Activated naive CD4-positive, alpha-beta T cell treated with anti-CD3 and anti-CD28 coated beads for 36 hours (primary cell): ENCODE measurements at regions not wholly inside any gene's neighbourhood (a gene's known extent, or its start where the extent isn't known, plus 50 kb on each side); places are given as distances from the start of the nearest gene placed in this dataset.

Experiments used
- CTCF ChIA-PET: fragments of 350-600 bp; sonication (Branson Sonifier 250); formaldehyde crosslinking; loops from one replicate; lab custom pipeline; 2021; ENCODE audit warnings: antibody characterized with exemption; lab: Charles Lee
- DNase-seq: peaks from one replicate; pipeline ENCODE4 v3.0.0-alpha.2; 2020
- H3K27ac Mint-ChIP-seq: one replicate; pipeline ENCODE4 v1.8.0; 2021; ENCODE audit warnings: mild to moderate bottlenecking, mixed read lengths
- H3K27me3 Mint-ChIP-seq: one replicate; pipeline ENCODE4 v1.8.0; 2021; ENCODE audit warnings: low read depth, mixed read lengths
- H3K36me3 Mint-ChIP-seq: one replicate; pipeline ENCODE4 v1.8.0; 2021; ENCODE audit warnings: low read depth, mixed read lengths
- H3K4me1 Mint-ChIP-seq: one replicate; pipeline ENCODE4 v1.8.0; 2021; ENCODE audit warnings: low read depth, mixed read lengths
- H3K4me3 Mint-ChIP-seq: one replicate; pipeline ENCODE4 v1.8.0; 2021; ENCODE audit warnings: mild to moderate bottlenecking, moderate library complexity, mixed read lengths
- H3K9me3 Mint-ChIP-seq: one replicate; pipeline ENCODE4 v1.8.0; 2021; ENCODE audit warnings: mixed read lengths
- intact Hi-C: fragments of 100-400 bp; cut with micrococcal nuclease; formaldehyde crosslinking; loops from one replicate; pipeline ENCODE4 v1.15.1; 2023

- Mint-ChIP-seq H3K9me3 (peaks cover 10% of the 10 kb centered on the region), H3K27ac (no peak overlapping the region), H3K36me3 (no peaks in the 10 kb centered on the region), H3K27me3 (no peaks in the 10 kb centered on the region), H3K4me3 (no peak overlapping the region), H3K4me1 (no peaks in the 10 kb centered on the region)
- intact Hi-C loops = no loop called here
- CTCF ChIA-PET = no interaction called here
- no peak for DNase-seq
These were observed 105.6 kb upstream of the PTPRT start for GRCh38 chr20:43295263-43295662.

GRCh38 chr20:43294031-43294430 is 104.3 kb upstream of the PTPRT start:
- Mint-ChIP-seq H3K27ac (no peak overlapping the region), H3K4me1 (no peaks in the 10 kb centered on the region), H3K9me3 (peaks cover 10% of the 10 kb centered on the region), H3K4me3 (no peak overlapping the region), H3K36me3 (no peaks in the 10 kb centered on the region), H3K27me3 (peaks cover 3% of the 10 kb centered on the region)
- CTCF ChIA-PET = interaction anchor here (0.9 kb wide), 1 partner anchor 115 kb away, joined by 4 read pairs; no protein-coding TSS in a partner anchor
- DNase-seq = no peak
- intact Hi-C loops = no loop called here

- Mint-ChIP-seq H3K27ac (no peak overlapping the region), H3K9me3 (peaks cover 10% of the 10 kb centered on the region), H3K27me3 (peaks cover 3% of the 10 kb centered on the region), H3K36me3 (no peaks in the 10 kb centered on the region), H3K4me3 (no peak overlapping the region), H3K4me1 (no peaks in the 10 kb centered on the region)
- DNase-seq = no peak
- CTCF ChIA-PET = no interaction called here
- intact Hi-C loops = no loop called here
These were observed 103.5 kb upstream of the PTPRT start for GRCh38 chr20:43293068-43293786.

- DNase-seq = no peak
- H3K9me3 Mint-ChIP-seq = peaks cover 10% of the 10 kb centered on the region
- H3K4me3 Mint-ChIP-seq = no peak overlapping the region
- intact Hi-C loops = no loop called here
- no peaks in the 10 kb centered on the region for H3K36me3 Mint-ChIP-seq
- CTCF ChIA-PET = no interaction called here
- peaks cover 3% of the 10 kb centered on the region for H3K27me3 Mint-ChIP-seq
- H3K4me1 Mint-ChIP-seq = no peaks in the 10 kb centered on the region
- no peak overlapping the region for H3K27ac Mint-ChIP-seq
These were observed 102.5 kb upstream of the PTPRT start for GRCh38 chr20:43292222-43292621.

GRCh38 chr20:43287637-43288036 is 97.9 kb upstream of the PTPRT start:
- H3K4me1 Mint-ChIP-seq = no peaks in the 10 kb centered on the region
- H3K36me3 Mint-ChIP-seq = no peaks in the 10 kb centered on the region
- CTCF ChIA-PET = no interaction called here
- no peaks in the 10 kb centered on the region for H3K9me3 Mint-ChIP-seq
- no peak overlapping the region for H3K27ac Mint-ChIP-seq
- peaks cover 17% of the 10 kb centered on the region for H3K27me3 Mint-ChIP-seq
- DNase-seq = no peak
- no peak overlapping the region for H3K4me3 Mint-ChIP-seq
- intact Hi-C loops = no loop called here

- H3K4me1 Mint-ChIP-seq = no peaks in the 10 kb centered on the region
- no peak for DNase-seq
These were observed 95.5 kb upstream of the PTPRT start for GRCh38 chr20:43285170-43285569.

GRCh38 chr20:43284486-43284885 is 94.8 kb upstream of the PTPRT start:
- Mint-ChIP-seq H3K36me3 (no peaks in the 10 kb centered on the region), H3K9me3 (no peaks in the 10 kb centered on the region), H3K27ac (no peak overlapping the region), H3K4me1 (no peaks in the 10 kb centered on the region), H3K4me3 (no peak overlapping the region), H3K27me3 (peaks cover 36% of the 10 kb centered on the region)
- DNase-seq = no peak
- CTCF ChIA-PET = no interaction called here
- intact Hi-C loops = no loop called here

More at GRCh38 chr20:43285170-43285569, 95.5 kb upstream of the PTPRT start:
- Mint-ChIP-seq H3K36me3 (no peaks in the 10 kb centered on the region), H3K27me3 (peaks cover 32% of the 10 kb centered on the region), H3K4me3 (no peak overlapping the region), H3K27ac (no peak overlapping the region), H3K9me3 (no peaks in the 10 kb centered on the region)
- CTCF ChIA-PET = no interaction called here
- intact Hi-C loops = no loop called here

GRCh38 chr20:43283126-43283525 is 93.4 kb upstream of the PTPRT start:
- no peak overlapping the region for H3K4me3 Mint-ChIP-seq
- H3K27me3 Mint-ChIP-seq = peaks cover 38% of the 10 kb centered on the region
- no peak overlapping the region for H3K27ac Mint-ChIP-seq
- CTCF ChIA-PET = interaction anchor here (0.6 kb wide), 1 partner anchor 1494 kb away, joined by 3 read pairs; no protein-coding TSS in a partner anchor
- no peaks in the 10 kb centered on the region for H3K36me3 Mint-ChIP-seq
- DNase-seq = no peak
- H3K9me3 Mint-ChIP-seq = peaks cover 2% of the 10 kb centered on the region
- no peaks in the 10 kb centered on the region for H3K4me1 Mint-ChIP-seq
- intact Hi-C loops = no loop called here

- Mint-ChIP-seq H3K4me1 (no peaks in the 10 kb centered on the region), H3K27ac (no peak overlapping the region), H3K9me3 (no peaks in the 10 kb centered on the region), H3K4me3 (no peak overlapping the region), H3K27me3 (peaks cover 12% of the 10 kb centered on the region), H3K36me3 (no peaks in the 10 kb centered on the region)
- DNase-seq = no peak
- intact Hi-C loops = no loop called here
- CTCF ChIA-PET = no interaction called here
These were observed 82.3 kb upstream of the PTPRT start for GRCh38 chr20:43271980-43272379.

GRCh38 chr20:43265449-43265848 is 75.7 kb upstream of the PTPRT start:
- Mint-ChIP-seq H3K4me3 (no peak overlapping the region), H3K4me1 (no peaks in the 10 kb centered on the region), H3K27ac (no peak overlapping the region), H3K27me3 (peaks cover 9% of the 10 kb centered on the region), H3K9me3 (no peaks in the 10 kb centered on the region), H3K36me3 (no peaks in the 10 kb centered on the region)
- no peak for DNase-seq
- intact Hi-C loops = no loop called here
- CTCF ChIA-PET = no interaction called here

GRCh38 chr20:43263226-43263625 is 73.5 kb upstream of the PTPRT start:
- Mint-ChIP-seq H3K27ac (no peak overlapping the region), H3K9me3 (no peaks in the 10 kb centered on the region), H3K4me1 (no peaks in the 10 kb centered on the region), H3K27me3 (peaks cover 8% of the 10 kb centered on the region), H3K4me3 (no peak overlapping the region), H3K36me3 (no peaks in the 10 kb centered on the region)
- CTCF ChIA-PET = no interaction called here
- intact Hi-C loops = no loop called here
- no peak for DNase-seq

- H3K4me1 Mint-ChIP-seq = no peaks in the 10 kb centered on the region
- H3K27ac Mint-ChIP-seq = no peak overlapping the region
- no peak overlapping the region for H3K4me3 Mint-ChIP-seq
- no peak for DNase-seq
- H3K9me3 Mint-ChIP-seq = no peaks in the 10 kb centered on the region
- intact Hi-C loops = no loop called here
- peaks cover 6% of the 10 kb centered on the region for H3K27me3 Mint-ChIP-seq
- H3K36me3 Mint-ChIP-seq = no peaks in the 10 kb centered on the region
- CTCF ChIA-PET = no interaction called here
These were observed 72.6 kb upstream of the PTPRT start for GRCh38 chr20:43262341-43262740.

GRCh38 chr20:43255877-43256276 is 66.2 kb upstream of the PTPRT start:
- CTCF ChIA-PET = no interaction called here
- H3K4me1 Mint-ChIP-seq = no peaks in the 10 kb centered on the region
- no peaks in the 10 kb centered on the region for H3K27me3 Mint-ChIP-seq
- no peaks in the 10 kb centered on the region for H3K36me3 Mint-ChIP-seq
- no peaks in the 10 kb centered on the region for H3K9me3 Mint-ChIP-seq
- H3K4me3 Mint-ChIP-seq = no peak overlapping the region
- intact Hi-C loops = no loop called here
- no peak overlapping the region for H3K27ac Mint-ChIP-seq
- DNase-seq = no peak
